GM06990 (cell line): ENCODE measurements at regions not wholly inside any gene's neighbourhood (a gene's known extent, or its start where the extent isn't known, plus 50 kb on each side); places are given as distances from the start of the nearest gene placed in this dataset.

Experiments
- DNase-seq: peaks from one replicate; pipeline ENCODE4 v3.0.0-alpha.2; 2011; ENCODE audit not compliant: insufficient read length; ENCODE audit errors: extremely low read depth
- H3K27me3 ChIP-seq: replicated peaks from 2 replicates; pipeline ENCODE4 v1.6.0; 2011; ENCODE audit warnings: low read length; ENCODE audit not compliant: control insufficient read depth, insufficient read depth
- H3K36me3 ChIP-seq: 2 replicates; pipeline ENCODE4 v1.5.1; 2011; ENCODE audit warnings: low read length; ENCODE audit not compliant: control insufficient read depth, insufficient read depth
- H3K4me3 ChIP-seq: replicated peaks from 2 replicates; pipeline ENCODE4 v1.5.1; 2011; ENCODE audit warnings: low read depth, mild to moderate bottlenecking, control low read depth, low read length
- TF ChIP-seq, protein P1 (sequence below): IDR thresholded peaks from 2 replicates; pipeline ENCODE4 v1.5.1; 2011; ENCODE audit warnings: low read length, control low read depth, mild to moderate bottlenecking, inconsistent platforms; ENCODE audit not compliant: insufficient read depth, poor library complexity, severe bottlenecking

DNA sequence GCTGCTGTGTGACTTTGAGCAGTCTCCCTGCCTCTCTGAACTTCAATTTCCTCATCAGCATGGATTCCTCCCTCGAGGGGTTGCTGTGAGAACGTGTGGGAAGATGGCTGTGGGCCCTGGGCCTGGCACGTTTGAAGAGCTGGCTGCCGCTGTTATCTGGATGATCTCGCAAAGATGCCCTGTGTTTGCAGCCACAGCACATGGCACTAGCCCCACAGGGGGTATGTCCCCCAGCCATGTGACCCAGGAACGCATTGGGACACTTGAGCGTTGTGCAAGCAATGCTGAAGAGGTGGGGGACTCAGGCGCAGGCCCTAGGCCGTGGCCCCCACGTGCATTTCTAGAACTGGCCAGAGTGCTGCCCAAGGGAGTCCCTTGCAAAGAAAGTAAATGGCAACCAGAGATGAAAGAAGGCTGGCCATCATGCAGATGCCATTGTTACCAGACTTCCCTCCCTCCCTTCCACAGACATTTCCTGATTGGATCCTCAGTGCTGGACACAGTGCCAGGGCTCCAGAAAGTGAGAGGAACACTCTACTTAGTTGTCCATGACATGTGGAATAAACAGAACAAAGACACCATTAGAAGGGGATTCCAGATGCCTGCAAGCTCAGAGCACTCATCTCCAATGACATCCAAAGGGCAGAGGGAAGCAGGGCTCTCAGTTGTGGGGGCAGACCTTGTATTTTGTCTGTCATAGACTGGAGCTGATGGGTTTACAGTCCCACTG lies 65.1 kb upstream of the NEURL1B start:
- Histone ChIP-seq H3K4me3 (no peak overlapping the region), H3K36me3 (no peaks in the 10 kb centered on the region), H3K27me3 (no peaks in the 10 kb centered on the region; the same call in none of the 2 replicates)
- DNase-seq, result no peak
- TF ChIP-seq, protein P1, sequence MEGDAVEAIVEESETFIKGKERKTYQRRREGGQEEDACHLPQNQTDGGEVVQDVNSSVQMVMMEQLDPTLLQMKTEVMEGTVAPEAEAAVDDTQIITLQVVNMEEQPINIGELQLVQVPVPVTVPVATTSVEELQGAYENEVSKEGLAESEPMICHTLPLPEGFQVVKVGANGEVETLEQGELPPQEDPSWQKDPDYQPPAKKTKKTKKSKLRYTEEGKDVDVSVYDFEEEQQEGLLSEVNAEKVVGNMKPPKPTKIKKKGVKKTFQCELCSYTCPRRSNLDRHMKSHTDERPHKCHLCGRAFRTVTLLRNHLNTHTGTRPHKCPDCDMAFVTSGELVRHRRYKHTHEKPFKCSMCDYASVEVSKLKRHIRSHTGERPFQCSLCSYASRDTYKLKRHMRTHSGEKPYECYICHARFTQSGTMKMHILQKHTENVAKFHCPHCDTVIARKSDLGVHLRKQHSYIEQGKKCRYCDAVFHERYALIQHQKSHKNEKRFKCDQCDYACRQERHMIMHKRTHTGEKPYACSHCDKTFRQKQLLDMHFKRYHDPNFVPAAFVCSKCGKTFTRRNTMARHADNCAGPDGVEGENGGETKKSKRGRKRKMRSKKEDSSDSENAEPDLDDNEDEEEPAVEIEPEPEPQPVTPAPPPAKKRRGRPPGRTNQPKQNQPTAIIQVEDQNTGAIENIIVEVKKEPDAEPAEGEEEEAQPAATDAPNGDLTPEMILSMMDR, result no peak

DNA sequence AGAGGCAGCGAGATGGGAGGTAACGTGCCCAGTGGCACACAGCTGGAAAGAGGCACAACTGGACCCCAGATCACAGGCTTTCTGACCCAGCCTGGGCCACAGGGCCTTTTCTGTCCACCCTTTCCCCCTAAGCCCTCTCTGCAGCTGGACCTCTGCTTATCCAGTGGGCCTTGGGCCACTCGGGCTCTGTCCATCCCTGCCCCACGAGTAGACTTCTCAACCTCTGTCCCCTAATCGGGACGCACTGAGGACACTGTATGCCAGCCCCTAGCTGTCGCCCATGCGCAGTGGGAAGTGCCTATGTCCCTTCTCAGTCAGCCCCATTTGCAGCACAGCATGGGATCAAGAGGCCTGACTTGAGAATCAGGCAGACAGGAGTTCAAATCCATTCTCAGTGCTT lies 65.6 kb upstream of the NEURL1B start:
- TF ChIP-seq, protein P1, result no peak
- no peak for DNase-seq
- Histone ChIP-seq H3K36me3 (no peaks in the 10 kb centered on the region), H3K27me3 (no peaks in the 10 kb centered on the region; the same call in none of the 2 replicates), H3K4me3 (no peak overlapping the region)

DNA sequence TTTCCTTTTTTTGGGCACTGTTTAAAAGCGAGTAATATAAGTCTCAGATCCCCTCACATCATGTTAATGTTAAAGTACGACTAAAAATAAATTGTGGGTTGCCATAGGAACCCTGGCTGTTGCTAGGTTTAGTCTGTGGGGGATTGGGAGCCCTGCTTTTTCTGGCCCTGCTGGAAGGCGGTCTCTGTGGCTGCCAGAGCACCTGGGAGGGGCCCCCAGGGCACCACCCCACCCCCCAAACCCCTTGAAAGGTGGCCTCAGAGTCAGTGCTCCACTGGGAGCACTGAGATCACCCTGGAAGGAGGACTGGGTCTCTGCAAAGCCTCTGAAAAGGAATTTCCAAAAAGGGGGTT lies 66.2 kb upstream of the NEURL1B start:
- Histone ChIP-seq H3K4me3 (no peak overlapping the region), H3K27me3 (no peaks in the 10 kb centered on the region; the same call in none of the 2 replicates), H3K36me3 (no peaks in the 10 kb centered on the region)
- TF ChIP-seq, protein P1, result no peak
- DNase-seq, result no peak

DNA sequence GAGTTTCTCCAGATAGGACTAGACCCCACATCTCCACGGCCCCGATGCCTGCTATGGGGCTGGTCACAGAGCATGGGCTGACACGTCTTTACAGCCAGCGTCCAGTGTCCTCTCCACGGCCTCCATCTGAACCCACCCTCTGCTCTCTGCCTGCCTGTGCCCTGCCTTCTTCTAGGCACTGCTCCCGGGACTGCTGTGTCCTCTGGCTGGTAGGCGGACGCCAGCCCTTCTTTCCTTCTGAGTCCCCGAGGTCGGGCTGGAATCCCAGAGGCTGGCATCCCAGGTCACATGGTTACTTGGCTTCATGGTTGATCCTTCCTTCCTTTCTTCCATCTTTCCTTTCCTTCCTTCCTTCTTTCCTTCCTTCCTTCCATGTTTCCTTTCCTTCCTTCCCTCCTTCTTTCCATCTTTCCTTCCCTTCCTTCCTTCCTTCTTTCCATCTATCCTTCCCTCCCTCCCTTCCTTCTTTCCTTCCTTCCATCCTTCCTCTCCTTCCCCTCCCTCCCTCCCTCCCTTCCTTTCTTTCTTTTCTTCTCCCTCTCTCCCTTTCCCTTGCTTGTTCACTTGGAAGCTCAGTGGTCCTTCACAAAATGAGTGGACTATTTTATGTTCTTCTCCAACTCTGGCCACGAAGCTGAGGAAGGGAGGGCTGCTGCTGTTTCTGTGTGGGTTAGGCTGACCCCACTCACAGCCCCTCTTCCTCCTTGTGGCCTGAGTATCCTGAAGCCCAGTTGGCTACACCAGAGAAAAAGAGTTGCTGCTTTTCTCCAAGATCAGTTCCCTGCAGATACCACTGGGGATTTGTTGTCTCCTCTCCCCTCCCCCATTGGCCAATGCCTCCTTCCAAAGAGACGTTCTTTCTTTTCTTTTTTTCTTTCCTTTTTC lies 66.8 kb upstream of the NEURL1B start:
- Histone ChIP-seq H3K27me3 (no peaks in the 10 kb centered on the region; the same call in none of the 2 replicates), H3K4me3 (no peak overlapping the region), H3K36me3 (no peaks in the 10 kb centered on the region)
- TF ChIP-seq, protein P1, result no peak
- DNase-seq, result no peak

DNA sequence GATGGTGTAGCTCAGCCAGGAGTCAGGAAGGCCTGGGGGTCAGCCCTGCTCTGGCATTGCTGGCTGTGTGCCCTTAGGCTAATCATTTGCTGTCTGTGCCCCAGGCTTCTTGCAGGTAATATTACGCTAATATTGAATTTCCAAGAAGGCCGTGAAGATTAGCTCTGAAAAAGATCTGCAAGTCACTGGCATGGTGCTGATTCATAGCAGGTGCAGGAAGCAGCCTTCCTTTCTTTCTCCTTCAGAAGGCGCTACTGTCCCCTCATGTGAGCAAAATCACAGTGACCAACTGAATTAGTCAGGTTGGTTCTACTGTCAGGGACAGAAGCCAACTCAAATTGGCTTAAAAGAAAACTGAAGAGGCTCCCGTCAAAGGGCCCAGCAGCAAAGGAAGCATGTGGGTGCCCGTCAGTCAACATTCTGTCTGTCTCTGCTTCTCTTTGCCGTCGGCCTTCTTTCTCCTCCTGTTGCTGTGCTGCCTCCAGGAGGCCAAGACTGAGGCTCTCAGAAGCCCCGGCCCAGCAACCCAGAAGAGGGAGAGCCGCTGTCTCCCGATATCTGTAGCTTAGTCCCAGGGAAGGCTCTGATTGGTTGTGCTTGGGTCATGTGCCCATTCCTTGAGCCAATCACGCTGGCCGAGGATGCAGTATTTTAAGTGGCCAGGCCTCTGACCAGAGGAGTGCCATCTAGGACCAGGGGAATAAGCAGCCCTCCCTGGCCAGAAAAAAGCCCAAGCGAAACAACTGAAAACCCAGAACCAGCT lies 67.8 kb upstream of the NEURL1B start:
- no peak for DNase-seq
- Histone ChIP-seq H3K36me3 (no peaks in the 10 kb centered on the region), H3K27me3 (no peaks in the 10 kb centered on the region; the same call in none of the 2 replicates), H3K4me3 (no peak overlapping the region)
- TF ChIP-seq, protein P1, result no peak
